MM.1S (cell line): ENCODE measurements at regions not wholly inside any gene's neighbourhood (a gene's known extent, or its start where the extent isn't known, plus 50 kb on each side); places are given as distances from the start of the nearest gene placed in this dataset.
"Not testable (repeated sequence)": the region's sequence is repeated elsewhere in the genome, so short reads cannot be mapped to it uniquely, and the experiment has no call there.

Experiments used
- EZH2 ChIP-seq: fragments of 300-600 bp; sonication (generic); optimal IDR thresholded peaks from 2 replicates; pipeline ENCODE3; 2017; ENCODE audit warnings: low read depth, mild to moderate bottlenecking, antibody characterized with exemption, low read length, mixed read lengths
- EZH2phosphoT487 ChIP-seq: fragments of 300-600 bp; sonication (generic); IDR thresholded peaks from 2 replicates; pipeline ENCODE4 v1.6.1; 2018; ENCODE audit warnings: antibody characterized with exemption, low read length
- TF ChIP-seq, protein P1 (sequence below): fragments of 300-600 bp; sonication (generic); IDR thresholded peaks from 2 replicates; pipeline ENCODE4 v1.5.1; 2016; ENCODE audit warnings: antibody characterized with exemption, low read length, mixed read lengths

DNA sequence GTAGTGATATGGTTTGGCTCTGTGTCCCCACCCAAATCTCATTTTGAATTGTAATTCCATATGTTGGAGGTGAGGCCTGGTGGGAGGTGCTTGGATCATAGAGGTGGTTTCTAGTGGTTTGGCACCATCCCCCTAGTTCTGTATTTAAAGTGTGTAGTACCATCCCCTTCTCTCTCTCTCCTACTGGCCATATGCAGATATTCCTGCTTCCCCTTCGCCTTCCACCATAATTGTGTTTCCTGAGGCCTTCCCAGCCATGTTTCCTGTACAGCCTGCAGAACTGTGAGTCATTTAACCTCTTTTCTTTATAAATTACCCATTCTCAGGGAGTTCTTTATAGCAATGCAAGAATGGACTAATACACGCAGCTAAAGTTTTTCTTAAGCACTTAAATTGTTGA is 340.0 kb downstream of the ANAPC1 start:
- TF ChIP-seq, protein P1, sequence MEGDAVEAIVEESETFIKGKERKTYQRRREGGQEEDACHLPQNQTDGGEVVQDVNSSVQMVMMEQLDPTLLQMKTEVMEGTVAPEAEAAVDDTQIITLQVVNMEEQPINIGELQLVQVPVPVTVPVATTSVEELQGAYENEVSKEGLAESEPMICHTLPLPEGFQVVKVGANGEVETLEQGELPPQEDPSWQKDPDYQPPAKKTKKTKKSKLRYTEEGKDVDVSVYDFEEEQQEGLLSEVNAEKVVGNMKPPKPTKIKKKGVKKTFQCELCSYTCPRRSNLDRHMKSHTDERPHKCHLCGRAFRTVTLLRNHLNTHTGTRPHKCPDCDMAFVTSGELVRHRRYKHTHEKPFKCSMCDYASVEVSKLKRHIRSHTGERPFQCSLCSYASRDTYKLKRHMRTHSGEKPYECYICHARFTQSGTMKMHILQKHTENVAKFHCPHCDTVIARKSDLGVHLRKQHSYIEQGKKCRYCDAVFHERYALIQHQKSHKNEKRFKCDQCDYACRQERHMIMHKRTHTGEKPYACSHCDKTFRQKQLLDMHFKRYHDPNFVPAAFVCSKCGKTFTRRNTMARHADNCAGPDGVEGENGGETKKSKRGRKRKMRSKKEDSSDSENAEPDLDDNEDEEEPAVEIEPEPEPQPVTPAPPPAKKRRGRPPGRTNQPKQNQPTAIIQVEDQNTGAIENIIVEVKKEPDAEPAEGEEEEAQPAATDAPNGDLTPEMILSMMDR: not testable (repeated sequence)
- not testable (repeated sequence) for TF ChIP-seq EZH2, EZH2phosphoT487
